KOPT-K1 (cell line): ENCODE measurements at regions not wholly inside any gene's neighbourhood (a gene's known extent, or its start where the extent isn't known, plus 50 kb on each side); places are given as distances from the start of the nearest gene placed in this dataset.
"Not testable (repeated sequence)": the region's sequence is repeated elsewhere in the genome, so short reads cannot be mapped to it uniquely, and the experiment has no call there.

Experiments
- H3K27ac ChIP-seq: fragments of 200-600 bp; sonication (generic); 2 replicates; pipeline ENCODE4 v1.5.1; 2016; ENCODE audit warnings: antibody characterized with exemption, mild to moderate bottlenecking, low read depth, low read length; ENCODE audit not compliant: poor library complexity, severe bottlenecking
- H3K36me3 ChIP-seq: fragments of 200-600 bp; sonication (generic); 2 replicates; pipeline ENCODE4 v1.5.1; 2017; ENCODE audit warnings: antibody characterized with exemption, mild to moderate bottlenecking, low read length, moderate library complexity; ENCODE audit not compliant: insufficient read depth
- H3K9me3 ChIP-seq: fragments of 200-600 bp; sonication (generic); 2 replicates; pipeline ENCODE4 v1.5.1; 2017; ENCODE audit warnings: antibody characterized with exemption, low read length, mild to moderate bottlenecking; ENCODE audit not compliant: insufficient read depth, poor library complexity, severe bottlenecking

DNA sequence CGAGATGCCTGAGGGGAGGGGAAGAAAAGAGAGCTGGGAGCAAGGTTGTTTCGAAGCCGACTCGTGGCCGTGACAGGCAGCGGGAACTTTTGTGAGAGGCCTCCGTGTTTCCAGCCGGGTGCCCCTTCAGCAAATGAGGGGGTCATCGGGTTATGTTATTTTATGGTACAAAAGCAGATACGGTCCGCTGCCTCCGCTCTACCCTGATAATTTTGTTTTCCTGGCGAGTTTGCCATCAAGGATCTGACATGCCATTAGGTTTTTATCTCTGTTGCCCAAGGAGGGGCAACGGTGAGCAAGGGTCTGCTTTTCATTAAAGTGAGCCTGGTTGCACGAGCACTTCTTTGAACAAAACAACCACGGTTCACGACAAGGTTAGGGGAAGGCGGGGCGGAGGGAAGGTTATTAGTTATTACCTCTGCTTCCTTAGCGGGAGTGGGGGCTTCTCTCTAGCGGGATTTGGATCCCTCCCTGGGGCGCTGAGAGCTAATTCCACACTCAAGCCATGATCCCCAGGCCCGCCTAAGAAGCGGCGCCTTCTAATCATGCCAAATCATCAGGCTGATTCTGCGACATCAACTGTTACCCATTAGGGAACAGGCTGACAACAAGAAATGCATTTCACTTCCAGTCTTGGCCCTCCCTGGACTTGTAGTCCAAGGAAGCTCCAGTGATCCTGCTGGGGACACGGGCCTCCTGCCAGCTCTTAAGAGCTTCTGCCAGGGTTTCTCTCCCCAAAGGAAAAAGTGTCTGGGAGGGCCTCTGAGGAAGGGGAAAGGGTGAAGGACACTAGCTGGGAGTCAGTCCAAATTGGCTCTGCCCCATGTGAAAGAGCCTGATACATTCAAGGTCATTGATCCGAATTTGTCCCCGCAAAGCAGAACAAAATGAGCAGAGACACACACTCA is 617.7 kb downstream of the MID1IP1 start:
- Histone ChIP-seq H3K36me3 (no peaks in the 10 kb centered on the region), H3K9me3 (no peaks in the 10 kb centered on the region), H3K27ac (no peak overlapping the region)

- Histone ChIP-seq H3K36me3 (no peaks in the 10 kb centered on the region), H3K9me3 (no peaks in the 10 kb centered on the region), H3K27ac (no peak overlapping the region)
Observed at GRCh38 chrX:39421006-39421405, 619.7 kb downstream of the MID1IP1 start.

DNA sequence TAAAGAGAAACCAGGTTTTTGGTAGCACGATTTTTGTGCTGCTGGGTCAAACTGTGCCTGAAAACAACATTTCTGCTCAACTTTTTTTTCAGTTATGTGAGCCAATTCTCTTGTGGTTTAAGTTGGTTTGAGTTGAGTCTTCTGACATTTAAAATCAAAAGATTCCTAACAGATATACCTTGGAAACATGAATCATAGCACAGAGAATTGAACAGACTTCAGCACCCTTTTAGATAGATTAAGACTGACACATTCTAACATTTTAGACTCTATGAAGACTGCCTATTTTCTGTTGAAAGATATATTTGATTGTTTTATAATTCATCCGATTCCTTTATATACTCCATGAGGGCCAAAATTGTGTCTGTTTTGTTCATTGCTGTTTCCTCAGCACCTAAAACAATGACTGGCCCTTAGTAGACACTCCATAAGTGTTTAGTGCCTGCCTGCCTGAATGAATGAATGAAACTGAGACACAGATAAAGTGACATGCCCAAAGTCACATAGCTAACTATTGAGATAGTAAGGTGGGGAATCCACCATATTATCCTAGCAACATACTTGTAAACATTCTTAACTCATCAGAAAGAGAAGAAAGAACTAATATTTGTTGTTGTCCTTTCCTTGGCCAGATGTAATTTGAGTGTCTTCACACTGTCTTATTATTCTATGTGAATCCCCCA is 624.0 kb downstream of the MID1IP1 start:
- Histone ChIP-seq H3K27ac (no peak overlapping the region), H3K9me3 (no peaks in the 10 kb centered on the region), H3K36me3 (no peaks in the 10 kb centered on the region)

GRCh38 chrX:39426101-39426500 is 624.8 kb downstream of the MID1IP1 start:
- no peak overlapping the region for H3K27ac ChIP-seq
- no peaks in the 10 kb centered on the region for H3K9me3 ChIP-seq
- H3K36me3 ChIP-seq, result no peaks in the 10 kb centered on the region

DNA sequence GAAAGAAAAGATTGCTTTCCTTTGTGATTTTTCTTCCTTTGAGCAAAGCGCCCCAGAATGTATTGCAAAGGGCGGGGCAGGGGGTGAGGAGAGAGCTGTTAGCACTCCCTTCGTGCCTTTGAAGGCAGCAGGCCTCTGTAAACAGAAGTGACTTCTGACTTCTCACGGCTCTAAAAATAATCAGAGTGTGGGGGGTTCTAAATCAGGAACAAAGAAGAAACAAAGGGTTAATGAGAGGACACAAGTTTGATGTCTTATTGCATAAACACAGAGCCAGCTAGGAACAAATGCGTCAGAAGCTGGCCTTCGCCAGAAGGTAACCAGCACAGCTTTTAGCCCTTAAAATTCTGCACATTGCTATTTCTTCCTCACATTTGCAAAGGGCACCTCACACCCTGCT is 626.2 kb downstream of the MID1IP1 start:
- Histone ChIP-seq H3K36me3 (no peaks in the 10 kb centered on the region), H3K27ac (no peak overlapping the region), H3K9me3 (no peaks in the 10 kb centered on the region)

DNA sequence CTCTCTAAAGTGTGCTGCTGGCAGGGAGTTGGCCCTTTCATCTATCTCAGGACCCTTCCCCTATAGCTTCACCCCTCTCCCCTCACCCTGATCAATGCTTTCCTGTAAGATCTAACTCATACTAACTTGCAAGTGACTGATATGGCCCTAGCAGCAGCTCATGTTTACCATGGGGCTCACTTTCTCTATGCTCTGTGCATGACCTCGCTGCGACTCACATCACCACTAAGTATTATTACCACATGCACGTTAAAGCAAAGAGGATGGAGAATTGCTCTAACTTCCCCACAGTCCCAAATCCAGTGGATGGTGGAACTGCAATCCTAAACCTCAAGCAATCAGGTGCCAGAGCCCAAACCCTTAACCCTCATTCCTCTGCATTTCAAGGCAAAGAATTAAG is 626.6 kb downstream of the MID1IP1 start:
- no peak overlapping the region for H3K27ac ChIP-seq
- H3K9me3 ChIP-seq, result no peaks in the 10 kb centered on the region
- H3K36me3 ChIP-seq, result no peaks in the 10 kb centered on the region

DNA sequence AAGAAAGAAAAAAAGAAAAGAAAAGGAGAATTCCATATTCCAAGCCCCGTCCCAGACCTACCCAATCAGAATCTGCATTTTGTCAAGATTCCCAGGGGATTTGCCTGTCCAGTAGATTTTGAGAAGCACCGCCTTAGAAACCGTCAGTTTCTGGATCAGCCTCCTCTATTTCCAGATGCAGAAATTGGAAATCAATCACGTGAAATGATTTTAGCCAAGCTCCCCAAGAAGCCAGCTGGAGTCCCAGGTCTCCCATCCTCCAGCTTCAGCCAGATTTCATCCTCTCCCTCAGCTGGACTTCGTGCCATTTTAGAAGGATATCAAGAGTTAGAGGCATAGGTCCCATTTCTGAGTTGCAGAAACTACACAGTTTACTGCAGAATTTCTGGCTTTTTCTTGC is 629.3 kb downstream of the MID1IP1 start:
- Histone ChIP-seq H3K36me3 (no peaks in the 10 kb centered on the region), H3K9me3 (no peaks in the 10 kb centered on the region), H3K27ac (no peak overlapping the region)

GRCh38 chrX:39431893-39432292 is 630.6 kb downstream of the MID1IP1 start:
- Histone ChIP-seq H3K27ac (no peak overlapping the region), H3K9me3 (no peaks in the 10 kb centered on the region), H3K36me3 (no peaks in the 10 kb centered on the region)

- H3K36me3 ChIP-seq, H3K9me3 ChIP-seq, H3K27ac ChIP-seq: not testable (repeated sequence)
Observed at GRCh38 chrX:39434671-39435070, 633.4 kb downstream of the MID1IP1 start.

- H3K27ac ChIP-seq, H3K36me3 ChIP-seq, H3K9me3 ChIP-seq: not testable (repeated sequence)
Observed at GRCh38 chrX:39436538-39436937, 635.3 kb downstream of the MID1IP1 start.

GRCh38 chrX:39437670-39438441 is 636.6 kb downstream of the MID1IP1 start:
- Histone ChIP-seq H3K36me3 (no peaks in the 10 kb centered on the region), H3K9me3 (no peaks in the 10 kb centered on the region), H3K27ac (no peak overlapping the region)

- no peaks in the 10 kb centered on the region for H3K36me3 ChIP-seq
- no peak overlapping the region for H3K27ac ChIP-seq
- no peaks in the 10 kb centered on the region for H3K9me3 ChIP-seq
Observed at GRCh38 chrX:39438603-39439602, 637.6 kb downstream of the MID1IP1 start.

DNA sequence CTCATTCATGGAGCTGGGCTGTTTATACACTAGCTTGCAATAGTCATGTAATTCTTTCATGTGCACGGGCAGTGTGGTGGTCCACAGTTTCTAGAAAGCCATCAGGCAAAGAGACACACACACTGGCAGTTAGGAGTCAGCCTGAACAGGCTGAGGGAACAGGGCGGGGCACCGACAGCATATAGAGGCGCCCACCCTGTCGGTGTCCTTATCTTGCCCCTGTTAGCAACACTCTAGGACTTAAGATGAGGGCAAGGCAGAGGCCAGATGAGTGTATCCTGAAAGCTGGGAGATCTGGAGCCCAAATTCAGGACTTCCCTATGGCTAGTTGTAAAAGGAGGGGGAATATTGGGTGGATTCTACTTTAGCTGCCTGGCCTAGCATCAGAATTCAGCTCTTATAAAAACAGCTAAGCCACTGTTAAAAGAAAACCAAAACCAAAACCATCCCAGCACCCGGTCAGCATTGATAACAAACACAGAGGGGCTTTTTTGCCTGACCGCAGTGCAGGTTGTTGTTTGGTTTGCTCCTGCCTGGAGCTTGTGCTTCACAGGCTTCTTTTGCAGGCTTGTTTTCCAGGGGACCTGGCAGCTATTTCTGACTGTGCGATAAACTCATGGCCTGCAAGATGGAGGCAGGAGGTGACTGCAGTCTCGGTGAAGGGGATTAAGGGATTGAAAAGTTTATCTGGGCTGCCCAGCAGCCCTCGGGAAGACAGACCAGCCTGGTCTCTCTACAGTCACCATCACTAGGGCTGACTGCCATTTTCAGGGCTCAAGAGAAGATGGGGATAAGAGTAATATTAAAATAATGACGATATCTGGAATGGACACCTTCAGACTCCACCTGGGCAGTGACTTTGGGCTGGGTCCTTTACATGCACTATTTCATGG is 638.9 kb downstream of the MID1IP1 start:
- H3K36me3 ChIP-seq, result no peaks in the 10 kb centered on the region
- H3K9me3 ChIP-seq, result no peaks in the 10 kb centered on the region
- H3K27ac ChIP-seq, result no peak overlapping the region
